Gastroesophageal sphincter (tissue), 3 donors: ENCODE measurements at regions not wholly inside any gene's neighbourhood (a gene's known extent, or its start where the extent isn't known, plus 50 kb on each side); places are given as distances from the start of the nearest gene placed in this dataset.

Experiments
- CTCF ChIP-seq, 4 experiments: fragments of 200-600 bp in 2 of 4; fragments of 450-650 bp in 2 of 4; sonication (generic) in 1 of 4; IDR thresholded peaks; one replicate each; pipeline ENCODE4 v1.5.1; 2017 to 2019; ENCODE audit warnings: antibody characterized with exemption in 4 of 4, mild to moderate bottlenecking in 2 of 4, moderate library complexity in 2 of 4
- EP300 ChIP-seq: sonication (generic); formaldehyde crosslinking; IDR thresholded peaks from one replicate; pipeline ENCODE4 v1.6.1; 2017; ENCODE audit warnings: antibody characterized with exemption, mild to moderate bottlenecking
- POLR2A ChIP-seq, 2 donors: fragments of 450-650 bp; IDR thresholded peaks; one replicate each; pipeline ENCODE4 v1.6.1; 2017; ENCODE audit warnings: antibody characterized with exemption in 2 of 2, mild to moderate bottlenecking in 2 of 2, moderate library complexity in 1 of 2
- POLR2AphosphoS5 ChIP-seq: sonication (generic); formaldehyde crosslinking; IDR thresholded peaks from one replicate; pipeline ENCODE4 v1.6.1; 2017; ENCODE audit warnings: antibody characterized with exemption

DNA sequence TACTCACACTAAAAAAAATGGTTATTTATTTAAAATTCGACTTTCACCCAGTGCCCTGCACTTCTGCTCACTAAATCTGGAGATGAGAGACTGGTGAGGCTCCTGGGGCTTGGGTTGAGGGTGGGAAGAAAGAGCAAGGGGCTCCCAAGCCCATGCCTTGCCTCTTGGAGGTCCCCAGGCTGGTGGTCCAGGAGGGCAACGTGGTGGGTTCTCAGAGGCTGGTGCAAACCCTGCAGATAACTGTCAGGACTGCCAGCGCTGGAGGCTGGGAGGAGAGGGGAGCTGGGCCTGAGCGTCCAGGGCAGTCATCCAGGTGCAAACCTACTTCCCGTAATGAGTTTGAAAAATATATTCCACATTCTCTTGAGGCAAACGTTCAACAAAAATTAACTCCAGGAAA, 528.3 kb downstream of the GLRX3 start:
- TF ChIP-seq CTCF (IDR thresholded peaks at IDR 0.05) = no peak
- no peak for TF ChIP-seq POLR2AphosphoS5
- no peak for TF ChIP-seq POLR2A (IDR thresholded peaks at IDR 0.05)
- no peak for TF ChIP-seq EP300
